WERI-Rb-1 (cell line): ENCODE measurements at regions not wholly inside any gene's neighbourhood (a gene's known extent, or its start where the extent isn't known, plus 50 kb on each side); places are given as distances from the start of the nearest gene placed in this dataset.

Experiments used
- DNase-seq: peaks from one replicate; pipeline ENCODE4 v3.0.0-alpha.2; 2020
- H3K27ac ChIP-seq: fragments of 250-450 bp; sonication (Bioruptor Pico); 2 replicates; pipeline ENCODE4 v1.5.1; 2020; ENCODE audit warnings: mild to moderate bottlenecking, moderate library complexity
- H3K27me3 ChIP-seq: fragments of 250-450 bp; sonication (Bioruptor Pico); 2 replicates; pipeline ENCODE4 v1.5.1; 2021; ENCODE audit warnings: mild to moderate bottlenecking, low read depth, moderate library complexity; ENCODE audit not compliant: insufficient read depth, severe bottlenecking
- H3K36me3 ChIP-seq: fragments of 250-450 bp; sonication (Bioruptor Pico); 2 replicates; pipeline ENCODE4 v1.5.1; 2020; ENCODE audit warnings: mild to moderate bottlenecking, moderate library complexity
- H3K4me3 ChIP-seq: 2 replicates; pipeline ENCODE4 v1.5.1; 2011; ENCODE audit warnings: low read depth, mild to moderate bottlenecking, control low read depth, low read length
- H3K9me3 ChIP-seq: fragments of 250-450 bp; sonication (Bioruptor Pico); 2 replicates; pipeline ENCODE4 v1.5.1; 2021; ENCODE audit warnings: mild to moderate bottlenecking, moderate library complexity; ENCODE audit not compliant: severe bottlenecking
- CTCF ChIP-seq: IDR thresholded peaks from 2 replicates; pipeline ENCODE4 v1.5.1; 2011; ENCODE audit warnings: low read depth, mild to moderate bottlenecking, control low read depth, inconsistent platforms, low read length

GRCh38 chr6:62390401-62390800 is 104.4 kb upstream of the KHDRBS2 start:
- Histone ChIP-seq H3K36me3 (no peaks in the 10 kb centered on the region), H3K27ac (no peak overlapping the region), H3K4me3 (no peak overlapping the region), H3K27me3 (peaks cover 20% of the 10 kb centered on the region), H3K9me3 (no peaks in the 10 kb centered on the region)
- no peak for DNase-seq
- TF ChIP-seq CTCF = no peak

DNA sequence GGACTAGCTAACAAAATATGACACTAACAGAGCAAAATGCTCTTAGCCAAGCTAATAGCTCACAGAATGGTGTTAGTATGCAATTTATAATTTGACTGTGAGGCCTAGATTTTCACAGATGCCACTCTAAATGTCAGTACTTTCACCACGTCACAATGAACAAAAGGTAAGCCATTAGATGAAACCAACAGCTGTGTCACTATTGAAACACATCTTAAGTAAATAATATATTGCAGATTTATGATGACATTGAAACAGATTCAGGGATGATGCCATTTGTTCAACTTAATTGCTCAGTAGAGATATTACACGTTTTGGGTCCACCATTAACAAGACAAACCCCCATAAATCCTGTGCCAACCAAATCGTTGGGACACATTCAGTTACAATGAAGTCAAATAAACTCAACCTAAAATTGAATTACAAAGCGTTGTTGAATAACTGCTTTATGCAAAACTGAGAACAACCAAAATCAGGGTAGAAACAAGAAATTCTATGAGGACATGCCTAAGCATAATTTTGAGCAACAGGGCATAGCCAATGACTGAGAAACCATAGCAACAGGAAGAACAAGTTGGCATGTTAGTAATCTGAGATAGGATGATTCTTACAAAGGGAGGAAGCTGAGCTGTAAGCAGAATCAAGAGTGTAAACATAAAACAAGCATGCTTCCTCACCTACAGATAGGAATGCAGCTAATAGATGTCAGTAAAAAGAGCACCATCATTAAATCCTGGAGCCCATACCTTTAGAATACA is 85.6 kb upstream of the KHDRBS2 start:
- Histone ChIP-seq H3K36me3 (no peaks in the 10 kb centered on the region), H3K27me3 (peaks cover 17% of the 10 kb centered on the region), H3K9me3 (peaks cover 2% of the 10 kb centered on the region), H3K27ac (no peak overlapping the region), H3K4me3 (no peak overlapping the region)
- no peak for DNase-seq
- TF ChIP-seq CTCF = no peak

DNA sequence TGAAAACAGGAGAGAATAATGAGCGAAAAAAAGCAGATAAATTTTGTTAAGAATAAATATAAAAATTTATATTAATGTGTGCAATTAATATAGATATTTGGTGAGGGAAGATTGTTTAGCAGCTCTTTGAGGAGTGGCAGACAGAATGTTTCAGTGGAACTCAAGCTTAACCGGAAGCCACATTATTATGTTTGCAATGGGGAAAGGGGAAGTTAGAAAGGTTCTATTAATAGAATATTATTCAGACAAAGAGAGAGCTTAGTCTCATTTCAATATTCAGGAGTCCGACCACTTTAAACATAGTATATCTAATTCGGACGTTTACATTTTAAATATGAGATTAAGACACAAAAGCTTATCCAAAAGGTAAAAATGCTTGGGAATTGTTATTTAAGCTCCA is 81.6 kb upstream of the KHDRBS2 start:
- H3K27ac ChIP-seq = no peak overlapping the region
- no peak for TF ChIP-seq CTCF
- peaks cover 2% of the 10 kb centered on the region for H3K9me3 ChIP-seq
- H3K4me3 ChIP-seq = no peak overlapping the region
- H3K36me3 ChIP-seq = no peaks in the 10 kb centered on the region
- H3K27me3 ChIP-seq = peaks cover 12% of the 10 kb centered on the region
- DNase-seq = no peak

DNA sequence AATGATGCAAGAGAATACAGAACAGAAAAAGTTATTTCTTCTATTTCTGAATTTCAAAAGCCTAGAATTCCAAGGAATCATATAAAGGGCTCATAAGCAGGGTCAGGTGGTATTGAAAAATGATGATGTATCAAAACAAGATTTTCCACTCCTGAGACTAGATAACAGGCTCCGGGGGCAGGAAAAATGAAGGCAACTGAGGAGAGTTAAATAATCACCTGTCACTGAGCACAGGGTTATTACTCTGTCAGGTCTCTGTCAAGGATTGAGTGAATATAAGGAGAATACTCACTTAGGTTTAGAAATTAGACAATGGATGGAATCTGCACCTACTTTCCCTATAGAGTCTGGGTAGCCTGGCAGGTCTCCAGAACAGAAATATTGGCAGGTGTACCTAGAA is 76.1 kb upstream of the KHDRBS2 start:
- peaks cover 29% of the 10 kb centered on the region for H3K27me3 ChIP-seq
- H3K9me3 ChIP-seq = no peaks in the 10 kb centered on the region
- H3K36me3 ChIP-seq = no peaks in the 10 kb centered on the region
- no peak for DNase-seq
- H3K27ac ChIP-seq = no peak overlapping the region
- TF ChIP-seq CTCF = no peak
- H3K4me3 ChIP-seq = no peak overlapping the region

- peaks cover 19% of the 10 kb centered on the region for H3K27me3 ChIP-seq
- no peak overlapping the region for H3K27ac ChIP-seq
- TF ChIP-seq CTCF = no peak
- no peaks in the 10 kb centered on the region for H3K36me3 ChIP-seq
- H3K9me3 ChIP-seq = no peaks in the 10 kb centered on the region
- DNase-seq = no peak
- H3K4me3 ChIP-seq = no peak overlapping the region
Observed at GRCh38 chr6:62357835-62358234, 71.8 kb upstream of the KHDRBS2 start.

- Histone ChIP-seq H3K4me3 (no peak overlapping the region), H3K27me3 (peaks cover 15% of the 10 kb centered on the region), H3K9me3 (no peaks in the 10 kb centered on the region), H3K27ac (no peak overlapping the region), H3K36me3 (no peaks in the 10 kb centered on the region)
- no peak for DNase-seq
- TF ChIP-seq CTCF = no peak
Observed at GRCh38 chr6:62354261-62354660, 68.2 kb upstream of the KHDRBS2 start.
